HG03066 (cell line): ENCODE measurements at regions not wholly inside any gene's neighbourhood (a gene's known extent, or its start where the extent isn't known, plus 50 kb on each side); places are given as distances from the start of the nearest gene placed in this dataset.
A peak's percentile ranks its signal among the peaks of the same experiment; 100 is the strongest.

Source experiments
- ATAC-seq: cut with Tn5 transposase; IDR thresholded peaks from one replicate; pipeline ENCODE4 v1.9.1; 2021; ENCODE audit warnings: low read depth; ENCODE audit not compliant: unreplicated experiment

DNA sequence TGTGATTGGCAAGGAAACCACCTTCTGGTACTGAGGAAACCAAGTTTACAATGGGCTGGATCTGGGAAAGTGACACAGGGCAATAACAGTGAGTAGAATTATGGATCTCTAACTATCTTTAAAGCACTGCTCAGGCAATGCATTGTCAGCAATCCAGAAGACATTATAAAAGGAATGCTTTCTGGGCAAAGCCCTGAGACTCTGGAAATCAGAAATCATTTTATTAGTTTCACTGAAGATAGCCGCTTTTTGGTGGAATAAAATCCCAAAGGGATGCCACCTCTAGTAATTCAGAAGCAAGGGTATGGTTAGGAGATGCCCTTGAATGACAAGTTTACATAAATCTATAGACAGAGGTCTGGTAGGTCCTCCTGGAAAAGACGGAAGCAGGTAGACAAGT lies 211.1 kb downstream of the DMRT2 start:
- ATAC-seq, result no peak

- ATAC-seq, result no peak
Observed at GRCh38 chr9:1261879-1262766, 212.0 kb downstream of the DMRT2 start.

DNA sequence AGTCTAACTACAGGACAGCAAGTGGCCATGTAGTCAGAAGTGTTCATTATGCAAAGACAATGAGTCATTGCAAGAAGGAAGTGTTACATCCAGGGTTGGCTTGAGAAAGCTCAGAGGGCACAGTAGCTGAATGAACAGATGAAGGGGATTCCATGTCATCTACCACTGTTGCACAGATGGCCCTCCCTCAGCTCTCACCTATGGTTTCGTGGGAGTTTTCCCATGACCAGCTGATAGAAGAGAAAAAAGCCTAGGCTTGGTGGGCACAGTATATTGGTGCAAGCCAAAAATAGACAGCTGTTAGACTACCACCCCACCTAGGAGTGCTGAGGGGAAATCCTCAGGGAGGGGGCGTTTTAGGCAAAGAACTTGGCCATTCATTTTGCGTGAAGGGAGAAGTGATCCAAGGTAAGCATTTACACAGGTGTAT lies 217.0 kb downstream of the DMRT2 start:
- peak; percentile 77 for ATAC-seq

- ATAC-seq, result no peak
Observed at GRCh38 chr9:1267581-1267980, 217.4 kb downstream of the DMRT2 start.

GRCh38 chr9:1269533-1270315 lies 219.6 kb downstream of the DMRT2 start:
- no peak for ATAC-seq

DNA sequence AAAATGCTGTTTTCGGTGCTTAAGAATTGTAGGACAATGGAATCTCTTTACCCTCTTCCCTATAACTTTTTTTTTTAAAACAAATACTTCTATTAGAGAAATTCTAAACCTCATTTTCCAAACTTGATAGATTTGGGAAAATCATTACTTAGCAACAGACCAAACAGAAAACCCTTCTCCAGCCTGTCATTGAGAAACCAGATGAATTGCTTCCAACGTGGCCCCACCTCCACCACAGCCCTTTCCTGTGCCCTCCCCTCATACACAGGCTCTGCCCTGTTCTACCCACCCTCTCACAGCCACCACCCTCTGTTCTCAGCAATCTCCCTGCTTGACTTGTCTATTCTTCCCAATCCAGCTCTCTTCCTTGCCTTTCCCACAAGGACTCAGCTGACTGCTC lies 221.2 kb downstream of the DMRT2 start:
- no peak for ATAC-seq

- ATAC-seq, result no peak
Observed at GRCh38 chr9:1271786-1272185, 221.6 kb downstream of the DMRT2 start.

DNA sequence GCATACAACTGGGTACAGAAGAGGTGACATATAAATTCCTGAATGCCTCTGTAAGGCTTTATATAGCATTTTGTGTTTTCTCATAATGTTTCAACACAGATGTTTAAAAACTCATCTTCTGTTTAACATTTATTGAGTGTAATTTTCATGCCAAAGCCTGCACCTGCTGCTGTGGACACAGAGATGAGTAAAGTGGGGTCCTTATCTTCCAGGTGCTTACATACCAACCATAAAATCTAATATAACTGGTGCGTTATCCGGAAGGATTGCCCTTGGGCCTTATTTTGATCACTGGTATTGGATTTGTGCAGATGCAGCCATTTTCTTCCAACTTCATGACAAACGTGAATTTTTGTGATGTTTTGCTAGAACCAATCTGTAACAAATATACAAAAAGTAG lies 222.3 kb downstream of the DMRT2 start:
- ATAC-seq, result no peak

DNA sequence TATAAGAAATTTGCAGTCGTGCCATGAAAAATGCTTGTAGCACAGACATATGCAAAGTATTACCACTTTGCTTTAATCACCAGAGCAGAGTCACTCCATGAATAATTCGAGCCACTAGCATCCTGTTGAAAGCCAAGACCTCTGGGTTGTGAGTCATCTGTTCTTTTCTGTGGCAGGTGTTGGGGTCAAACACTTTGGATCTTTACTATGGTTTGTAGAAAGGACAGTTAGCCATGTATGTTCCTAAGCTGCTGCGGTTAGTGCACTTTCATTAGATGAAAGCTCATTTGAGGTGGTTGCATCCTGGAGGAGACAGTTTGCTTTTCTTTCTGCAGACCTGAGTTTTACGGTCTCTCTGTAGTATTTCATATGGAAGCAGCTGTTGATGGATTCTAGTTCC lies 223.7 kb downstream of the DMRT2 start:
- no peak for ATAC-seq

DNA sequence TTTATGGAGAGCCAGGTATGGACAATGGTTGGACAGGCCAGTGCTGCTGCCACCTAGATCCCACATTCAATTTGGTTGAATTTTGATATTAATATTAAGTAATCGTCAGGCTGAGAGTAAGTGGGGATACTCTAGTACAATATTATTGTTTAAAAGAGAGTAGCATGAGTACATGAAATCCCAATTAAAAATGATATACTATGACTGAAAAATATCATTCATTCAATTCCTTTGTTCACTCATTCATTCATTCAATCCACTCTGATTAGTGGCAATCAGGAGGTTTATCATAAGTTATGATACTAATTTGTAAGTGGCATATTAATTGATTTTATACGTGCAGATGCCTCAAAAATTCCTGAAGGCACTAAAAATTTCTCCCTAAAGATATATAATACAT lies 224.2 kb downstream of the DMRT2 start:
- ATAC-seq, result no peak

- no peak for ATAC-seq
Observed at GRCh38 chr9:1276474-1276873, 226.3 kb downstream of the DMRT2 start.

GRCh38 chr9:1284727-1285126 lies 234.6 kb downstream of the DMRT2 start:
- no peak for ATAC-seq

GRCh38 chr9:1285526-1285925 lies 235.4 kb downstream of the DMRT2 start:
- no peak for ATAC-seq

- ATAC-seq, result no peak
Observed at GRCh38 chr9:1292384-1292783, 242.2 kb downstream of the DMRT2 start.

GRCh38 chr9:1294641-1295258 lies 244.6 kb downstream of the DMRT2 start:
- ATAC-seq, result no peak

GRCh38 chr9:1296331-1296730 lies 246.2 kb downstream of the DMRT2 start:
- ATAC-seq, result no peak

- no peak for ATAC-seq
Observed at GRCh38 chr9:1298046-1298445, 247.9 kb downstream of the DMRT2 start.

DNA sequence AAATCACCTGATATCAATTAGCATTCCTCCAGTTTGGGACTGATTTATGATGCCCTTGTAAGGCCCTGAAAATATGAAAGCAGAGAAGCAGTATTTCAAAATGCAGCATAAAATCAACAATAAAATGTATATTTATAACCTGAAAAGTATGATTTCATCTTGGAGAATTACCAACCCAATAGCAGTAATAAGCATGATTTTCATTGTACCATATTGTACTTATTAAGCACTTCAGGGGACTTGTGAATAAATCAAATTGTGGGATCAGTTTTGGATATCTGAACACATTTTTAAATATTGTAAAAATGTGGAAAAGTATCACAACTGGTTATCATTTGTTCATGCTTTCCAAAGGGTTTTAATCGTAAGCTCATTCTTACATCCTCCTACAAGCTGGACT lies 250.8 kb downstream of the DMRT2 start:
- ATAC-seq, result no peak

DNA sequence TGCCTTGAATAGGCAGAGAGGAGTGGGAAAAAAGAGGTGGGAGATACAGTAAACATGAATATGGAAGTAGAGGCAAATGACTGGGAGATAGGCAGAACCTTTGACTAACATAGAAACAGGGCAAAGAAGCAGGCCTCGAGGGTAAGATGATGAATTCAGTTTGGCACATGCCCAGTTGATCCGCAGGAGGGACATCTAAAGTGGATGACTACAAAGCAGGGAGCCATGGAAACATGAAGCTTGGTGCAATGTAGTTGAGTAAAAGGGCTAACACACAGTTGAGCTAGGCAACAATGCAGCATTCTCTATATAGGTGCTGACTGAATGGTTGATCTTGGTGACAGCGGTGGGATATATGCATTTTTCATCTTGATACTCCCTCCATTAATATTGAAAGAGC lies 253.8 kb downstream of the DMRT2 start:
- no peak for ATAC-seq

GRCh38 chr9:1311462-1312042 lies 261.4 kb downstream of the DMRT2 start:
- no peak for ATAC-seq

DNA sequence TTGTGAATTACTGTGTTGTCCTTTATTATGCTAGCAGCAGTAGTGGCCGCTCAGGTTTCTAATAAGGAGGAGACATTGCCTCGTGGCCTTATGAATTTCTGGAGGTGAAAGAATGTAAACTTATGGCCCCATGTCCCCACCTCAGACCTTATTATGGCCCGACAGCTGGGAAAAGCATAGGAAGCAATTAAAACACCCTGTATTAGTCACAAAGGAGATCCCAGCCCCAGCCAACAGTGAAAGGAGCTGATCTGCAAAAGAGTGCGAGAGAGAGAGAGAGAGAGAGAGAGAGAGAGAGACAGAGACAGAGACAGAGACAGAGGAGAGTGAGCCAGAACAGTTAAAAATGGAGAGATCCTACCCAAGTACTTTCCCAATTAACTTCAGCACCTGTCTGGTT lies 269.3 kb downstream of the DMRT2 start:
- no peak for ATAC-seq
